Inflammatory macrophage treated with lipopolysaccharide for 1 hour (primary cell): ENCODE measurements at regions not wholly inside any gene's neighbourhood (a gene's known extent, or its start where the extent isn't known, plus 50 kb on each side); places are given as distances from the start of the nearest gene placed in this dataset.
"Not testable (repeated sequence)": the region's sequence is repeated elsewhere in the genome, so short reads cannot be mapped to it uniquely, and the experiment has no call there.

Experiments
- DNase-seq, 2 donors: peaks; one replicate each; pipeline ENCODE4 v3.0.0-alpha.2; 2020 to 2022

GRCh38 chr14:34081576-34082136 lies 130.8 kb upstream of the EGLN3 start:
- no peak for DNase-seq

- no peak for DNase-seq
These were observed 130.3 kb upstream of the EGLN3 start for GRCh38 chr14:34081101-34081575.

- DNase-seq, result not testable (repeated sequence)
These were observed 128.8 kb upstream of the EGLN3 start for GRCh38 chr14:34079643-34080042.

- DNase-seq, result peak; percentile 67 to 73
These were observed 127.4 kb upstream of the EGLN3 start for GRCh38 chr14:34078117-34078743.

GRCh38 chr14:34075826-34076225 lies 125.0 kb upstream of the EGLN3 start:
- DNase-seq, result no peak

- peak; percentile 57 to 86 for DNase-seq
These were observed 124.3 kb upstream of the EGLN3 start for GRCh38 chr14:34075042-34075744.

GRCh38 chr14:34072921-34073320 lies 122.0 kb upstream of the EGLN3 start:
- no peak for DNase-seq

GRCh38 chr14:34072401-34072800 lies 121.5 kb upstream of the EGLN3 start:
- DNase-seq, result no peak

- DNase-seq, result no peak
These were observed 120.1 kb upstream of the EGLN3 start for GRCh38 chr14:34070917-34071407.

- no peak for DNase-seq
These were observed 119.1 kb upstream of the EGLN3 start for GRCh38 chr14:34069854-34070582.

GRCh38 chr14:34067587-34067986 lies 116.7 kb upstream of the EGLN3 start:
- no peak for DNase-seq

- DNase-seq, result no peak
These were observed 115.0 kb upstream of the EGLN3 start for GRCh38 chr14:34065690-34066391.

GRCh38 chr14:34065236-34065635 lies 114.4 kb upstream of the EGLN3 start:
- no peak for DNase-seq

- DNase-seq, result no peak
These were observed 113.5 kb upstream of the EGLN3 start for GRCh38 chr14:34064349-34064748.

- no peak for DNase-seq
These were observed 112.7 kb upstream of the EGLN3 start for GRCh38 chr14:34063470-34064164.

- no peak for DNase-seq
These were observed 112.2 kb upstream of the EGLN3 start for GRCh38 chr14:34063042-34063441.

- no peak for DNase-seq
These were observed 111.6 kb upstream of the EGLN3 start for GRCh38 chr14:34062353-34062973.

GRCh38 chr14:34060651-34060999 lies 109.8 kb upstream of the EGLN3 start:
- DNase-seq, result no peak

- DNase-seq, result peak; percentile 46 to 51
These were observed 109.2 kb upstream of the EGLN3 start for GRCh38 chr14:34059925-34060650.

- no peak for DNase-seq
These were observed 108.4 kb upstream of the EGLN3 start for GRCh38 chr14:34059037-34059924.
